A549 (cell line): ENCODE measurements at regions not wholly inside any gene's neighbourhood (a gene's known extent, or its start where the extent isn't known, plus 50 kb on each side); places are given as distances from the start of the nearest gene placed in this dataset.

Experiments used
- EP300 ChIP-seq, 2 experiments: fragments of >200 bp; sonication (Bioruptor Twin); formaldehyde crosslinking; IDR thresholded peaks; 2 replicates in 1 of 2; 3 replicates in 1 of 2; pipeline ENCODE4 v1.6.1; 2016 to 2017
- NPAS2 ChIP-seq: fragments of 250-450 bp; sonication (Bioruptor Pico); IDR thresholded peaks from 2 replicates; pipeline ENCODE4 v1.8.0; 2022; ENCODE audit warnings: mild to moderate bottlenecking, moderate library complexity, borderline replicate concordance
- POLR2A ChIP-seq: IDR thresholded peaks from 2 replicates; pipeline ENCODE4 v1.6.1; 2012; ENCODE audit warnings: mild to moderate bottlenecking, low read length
- TF ChIP-seq, protein P1 (sequence below): fragments of >200 bp; sonication (Bioruptor Twin); formaldehyde crosslinking; IDR thresholded peaks from 3 replicates; pipeline ENCODE4 v1.5.1; 2016
- TF ChIP-seq, protein P2 (sequence below): IDR thresholded peaks from 2 replicates; pipeline ENCODE4 v1.6.1; 2012; ENCODE audit warnings: low read depth, borderline replicate concordance

DNA sequence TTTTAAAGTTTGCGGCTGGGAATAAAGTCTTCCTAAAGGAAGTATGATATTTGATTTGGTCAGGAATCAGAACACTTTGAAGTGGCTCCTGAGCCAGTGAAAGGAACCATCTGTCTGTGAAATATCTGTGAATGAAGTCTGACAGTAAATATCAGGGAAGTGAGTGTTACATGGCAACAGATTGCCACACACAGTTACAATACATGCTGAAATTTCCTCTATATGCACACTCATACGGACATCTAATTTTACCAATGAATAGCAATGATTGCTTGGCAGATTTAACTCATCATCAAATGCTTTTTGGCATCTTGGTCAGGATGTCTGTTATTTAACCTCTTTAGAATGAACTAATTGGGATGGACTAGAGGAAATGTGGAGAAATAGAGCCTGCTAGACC, 1023.8 kb downstream of the FAT4 start:
- TF ChIP-seq POLR2A (no peak), EP300 (IDR thresholded peaks at IDR 0.05) (no peak), NPAS2 (CRISPR knock-in tag) (no peak)
- TF ChIP-seq, protein P1, sequence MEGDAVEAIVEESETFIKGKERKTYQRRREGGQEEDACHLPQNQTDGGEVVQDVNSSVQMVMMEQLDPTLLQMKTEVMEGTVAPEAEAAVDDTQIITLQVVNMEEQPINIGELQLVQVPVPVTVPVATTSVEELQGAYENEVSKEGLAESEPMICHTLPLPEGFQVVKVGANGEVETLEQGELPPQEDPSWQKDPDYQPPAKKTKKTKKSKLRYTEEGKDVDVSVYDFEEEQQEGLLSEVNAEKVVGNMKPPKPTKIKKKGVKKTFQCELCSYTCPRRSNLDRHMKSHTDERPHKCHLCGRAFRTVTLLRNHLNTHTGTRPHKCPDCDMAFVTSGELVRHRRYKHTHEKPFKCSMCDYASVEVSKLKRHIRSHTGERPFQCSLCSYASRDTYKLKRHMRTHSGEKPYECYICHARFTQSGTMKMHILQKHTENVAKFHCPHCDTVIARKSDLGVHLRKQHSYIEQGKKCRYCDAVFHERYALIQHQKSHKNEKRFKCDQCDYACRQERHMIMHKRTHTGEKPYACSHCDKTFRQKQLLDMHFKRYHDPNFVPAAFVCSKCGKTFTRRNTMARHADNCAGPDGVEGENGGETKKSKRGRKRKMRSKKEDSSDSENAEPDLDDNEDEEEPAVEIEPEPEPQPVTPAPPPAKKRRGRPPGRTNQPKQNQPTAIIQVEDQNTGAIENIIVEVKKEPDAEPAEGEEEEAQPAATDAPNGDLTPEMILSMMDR, result no peak
- TF ChIP-seq, protein P2, sequence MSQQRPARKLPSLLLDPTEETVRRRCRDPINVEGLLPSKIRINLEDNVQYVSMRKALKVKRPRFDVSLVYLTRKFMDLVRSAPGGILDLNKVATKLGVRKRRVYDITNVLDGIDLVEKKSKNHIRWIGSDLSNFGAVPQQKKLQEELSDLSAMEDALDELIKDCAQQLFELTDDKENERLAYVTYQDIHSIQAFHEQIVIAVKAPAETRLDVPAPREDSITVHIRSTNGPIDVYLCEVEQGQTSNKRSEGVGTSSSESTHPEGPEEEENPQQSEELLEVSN, result no peak
